GM23338 (cell line): ENCODE measurements at regions not wholly inside any gene's neighbourhood (a gene's known extent, or its start where the extent isn't known, plus 50 kb on each side); places are given as distances from the start of the nearest gene placed in this dataset.

Source experiments
- ATAC-seq: fragments of 200-7000 bp; cut with Tn5 transposase; 3 replicates; pipeline ENCODE4 v1.9.1; 2020
- DNase-seq: peaks from one replicate; pipeline ENCODE4 v3.0.0-alpha.2; 2015; ENCODE audit warnings: low spot score
- H2AFZ ChIP-seq: fragments of 200-600 bp; sonication (generic); 2 replicates; pipeline ENCODE4 v1.8.0; 2016; ENCODE audit warnings: antibody characterized with exemption, mild to moderate bottlenecking, moderate library complexity
- H3F3A ChIP-seq: fragments of 200-600 bp; sonication (generic); replicated peaks from 2 replicates; pipeline ENCODE4 v1.8.0; 2017; ENCODE audit warnings: antibody characterized with exemption, mixed run types, low read depth
- H3K27ac ChIP-seq: fragments of 200-600 bp; sonication (generic); 2 replicates; pipeline ENCODE4 v1.6.1; 2016; ENCODE audit warnings: low read depth
- H3K27me3 ChIP-seq: fragments of 200-600 bp; sonication (generic); 2 replicates; pipeline ENCODE4 v1.8.0; 2016; ENCODE audit warnings: mild to moderate bottlenecking, mixed run types, moderate library complexity; ENCODE audit not compliant: insufficient read depth
- H3K36me3 ChIP-seq: fragments of 200-600 bp; sonication (generic); 2 replicates; pipeline ENCODE4 v1.8.0; 2016; ENCODE audit warnings: mild to moderate bottlenecking; ENCODE audit not compliant: insufficient read depth
- H3K4me1 ChIP-seq: fragments of 200-600 bp; sonication (generic); 2 replicates; pipeline ENCODE4 v1.8.0; 2016; ENCODE audit warnings: mild to moderate bottlenecking, moderate library complexity; ENCODE audit not compliant: insufficient read depth
- H3K4me2 ChIP-seq: fragments of 200-600 bp; sonication (generic); 2 replicates; pipeline ENCODE4 v1.7.1; 2017; ENCODE audit warnings: mixed run types
- H3K4me3 ChIP-seq: fragments of 200-600 bp; sonication (generic); 2 replicates; pipeline ENCODE4 v1.6.1; 2016; ENCODE audit warnings: mixed run types
- H3K79me2 ChIP-seq: fragments of 200-600 bp; sonication (generic); replicated peaks from 2 replicates; pipeline ENCODE4 v1.8.0; 2017; ENCODE audit warnings: mild to moderate bottlenecking; ENCODE audit not compliant: insufficient read depth
- H3K9me2 ChIP-seq: fragments of 200-600 bp; sonication (generic); 2 replicates; pipeline ENCODE4 v1.8.0; 2017; ENCODE audit not compliant: insufficient read depth
- H4K20me1 ChIP-seq: fragments of 200-600 bp; sonication (generic); replicated peaks from 2 replicates; pipeline ENCODE4 v1.8.0; 2017; ENCODE audit warnings: mild to moderate bottlenecking; ENCODE audit not compliant: insufficient read depth
- H3K27ac Mint-ChIP-seq: 2 replicates; pipeline ENCODE4 v1.8.0; 2020; ENCODE audit warnings: inconsistent platforms, mild to moderate bottlenecking, moderate library complexity, mixed read lengths
- H3K27me3 Mint-ChIP-seq: 3 replicates; pipeline ENCODE4 v1.8.0; 2022; ENCODE audit warnings: low read depth, mild to moderate bottlenecking, moderate library complexity, mixed read lengths, inconsistent platforms; ENCODE audit not compliant: insufficient read depth, poor library complexity
- H3K36me3 Mint-ChIP-seq: 3 replicates; pipeline ENCODE4 v1.8.0; 2021; ENCODE audit warnings: low read depth, mild to moderate bottlenecking, inconsistent platforms, moderate library complexity, mixed read lengths
- H3K4me1 Mint-ChIP-seq: 3 replicates; pipeline ENCODE4 v1.8.0; 2020; ENCODE audit warnings: mild to moderate bottlenecking, inconsistent platforms, mixed read lengths
- H3K4me3 Mint-ChIP-seq: 3 replicates; pipeline ENCODE4 v1.8.0; 2021; ENCODE audit warnings: moderate library complexity, mild to moderate bottlenecking, inconsistent platforms, mixed read lengths
- H3K9me3 Mint-ChIP-seq: 3 replicates; pipeline ENCODE4 v1.8.0; 2020; ENCODE audit warnings: moderate library complexity, mild to moderate bottlenecking, inconsistent platforms, mixed read lengths
- CREB1 ChIP-seq: fragments of 250-450 bp; sonication (Bioruptor Pico); IDR thresholded peaks from 2 replicates; pipeline ENCODE4 v1.5.0; 2020; ENCODE audit warnings: low read depth, mild to moderate bottlenecking, moderate library complexity
- CTCF ChIP-seq, 2 experiments: fragments of 200-600 bp in 1 of 2; sonication (generic) in 1 of 2; conservative IDR thresholded peaks; 2 replicates each; pipeline versions ENCODE4 v1.5.1 to v1.6.1; 2016 to 2017; ENCODE audit warnings: antibody characterized with exemption in 2 of 2, low read depth in 2 of 2, mild to moderate bottlenecking in 2 of 2, moderate library complexity in 1 of 2
- ETS1 ChIP-seq: IDR thresholded peaks from 2 replicates; pipeline ENCODE4 v1.6.1; 2016; ENCODE audit warnings: antibody characterized with exemption
- EZH2 ChIP-seq: fragments of 200-600 bp; sonication (generic); IDR thresholded peaks from one replicate; pipeline ENCODE4 v1.8.0; 2017; ENCODE audit warnings: antibody characterized with exemption, mild to moderate bottlenecking, low read depth; ENCODE audit not compliant: unreplicated experiment
- EZH2phosphoT487 ChIP-seq: fragments of 200-600 bp; sonication (generic); IDR thresholded peaks from one replicate; pipeline ENCODE4 v1.8.1; 2018; ENCODE audit warnings: antibody characterized with exemption; ENCODE audit not compliant: unreplicated experiment
- JUNB ChIP-seq: IDR thresholded peaks from one replicate; pipeline ENCODE4 v1.6.1; 2016; ENCODE audit warnings: antibody characterized with exemption; ENCODE audit not compliant: unreplicated experiment
- NANOG ChIP-seq: IDR thresholded peaks from 2 replicates; pipeline ENCODE4 v1.6.1; 2016; ENCODE audit warnings: antibody characterized with exemption, borderline replicate concordance
- POLR2AphosphoS5 ChIP-seq: IDR thresholded peaks from 2 replicates; pipeline ENCODE4 v1.6.1; 2016; ENCODE audit warnings: antibody characterized with exemption, low read depth
- REST ChIP-seq: IDR thresholded peaks from one replicate; pipeline ENCODE4 v1.6.1; 2018; ENCODE audit warnings: antibody characterized with exemption; ENCODE audit not compliant: unreplicated experiment
- STAT1 ChIP-seq: IDR thresholded peaks from one replicate; pipeline ENCODE4 v1.6.1; 2016; ENCODE audit warnings: antibody characterized with exemption; ENCODE audit not compliant: unreplicated experiment
- ZNF114 ChIP-seq: fragments of 250-450 bp; sonication (Bioruptor Pico); IDR thresholded peaks from 2 replicates; pipeline ENCODE4 v1.5.0; 2020; ENCODE audit warnings: mild to moderate bottlenecking, moderate library complexity
- ZNF331 ChIP-seq: fragments of 250-450 bp; sonication (Bioruptor Pico); IDR thresholded peaks from 2 replicates; pipeline ENCODE4 v1.5.0; 2020; ENCODE audit warnings: low read depth, mild to moderate bottlenecking, moderate library complexity
- ZNF462 ChIP-seq: fragments of 250-450 bp; sonication (Bioruptor Pico); IDR thresholded peaks from 2 replicates; pipeline ENCODE4 v1.5.0; 2020; ENCODE audit warnings: mild to moderate bottlenecking, moderate library complexity

GRCh38 chr2:34387536-34387935, 788.4 kb upstream of the FAM98A start:
- H3K27me3 Mint-ChIP-seq = no peaks in the 10 kb centered on the region
- no peak overlapping the region for H3K27ac Mint-ChIP-seq

More at GRCh38 chr2:34387536-34387935, 788.4 kb upstream of the FAM98A start:
- Histone ChIP-seq H2AFZ (no peak overlapping the region), H3F3A (no peaks in the 10 kb centered on the region), H3K36me3 (no peaks in the 10 kb centered on the region), H3K4me3 (no peak overlapping the region), H3K9me2 (peaks cover 7% of the 10 kb centered on the region; the same call in 1 of the 2 replicates), H3K4me2 (no peak overlapping the region), H3K4me1 (peaks cover 8% of the 10 kb centered on the region; the same call in 1 of the 2 replicates), H3K27ac (no peak overlapping the region), H4K20me1 (no peaks in the 10 kb centered on the region), H3K79me2 (no peaks in the 10 kb centered on the region), H3K27me3 (no peaks in the 10 kb centered on the region)
- ATAC-seq (no peak), DNase-seq (no peak)
- Mint-ChIP-seq H3K4me1 (peaks cover 3% of the 10 kb centered on the region; the same call in 2 of the 3 replicates), H3K9me3 (no peaks in the 10 kb centered on the region), H3K4me3 (no peak overlapping the region), H3K36me3 (no peaks in the 10 kb centered on the region; the same call in 2 of the 3 replicates)
- TF ChIP-seq JUNB = no peak
- no peak for TF ChIP-seq REST
- no peak for TF ChIP-seq ZNF114 (CRISPR knock-in tag)
- no peak for TF ChIP-seq POLR2AphosphoS5
- no peak for TF ChIP-seq ETS1
- no peak for TF ChIP-seq STAT1
- no peak for TF ChIP-seq ZNF331
- TF ChIP-seq NANOG = no peak
- no peak for TF ChIP-seq EZH2
- no peak for TF ChIP-seq ZNF462 (CRISPR knock-in tag)
- no peak for TF ChIP-seq CTCF (conservative IDR thresholded peaks at IDR 0.05; ENCODE audit: low read depth in 2 of 2)
- no peak for TF ChIP-seq CREB1 (CRISPR knock-in tag)
- no peak for TF ChIP-seq EZH2phosphoT487
